ENCODE measurements at regions not wholly inside any gene's neighbourhood (a gene's known extent, or its start where the extent isn't known, plus 50 kb on each side); places are given as distances from the start of the nearest gene placed in this dataset.

GRCh38 chr5:98557916-98558315, 215.5 kb upstream of the RGMB start:
- DNase-seq (ENCODE audit: low spot score) (no peak), ATAC-seq (ENCODE audit: low FRiP score) (no peak)
- no peak for TF ChIP-seq CTCF (IDR thresholded peaks at IDR 0.05)

GRCh38 chr5:98563885-98564653, 209.4 kb upstream of the RGMB start:
- ATAC-seq (ENCODE audit: low FRiP score) (no peak), DNase-seq (ENCODE audit: low spot score) (no peak)
- no peak for TF ChIP-seq CTCF (IDR thresholded peaks at IDR 0.05)

GRCh38 chr5:98564836-98565235, 208.6 kb upstream of the RGMB start:
- no peak for TF ChIP-seq CTCF (IDR thresholded peaks at IDR 0.05)
- ATAC-seq (ENCODE audit: low FRiP score) (no peak), DNase-seq (ENCODE audit: low spot score) (no peak)

- no peak for ATAC-seq (ENCODE audit: low FRiP score)
- no peak for DNase-seq (ENCODE audit: low spot score)
- TF ChIP-seq CTCF (IDR thresholded peaks at IDR 0.05): no peak
Observed at GRCh38 chr5:98568336-98568735, 205.1 kb upstream of the RGMB start.

- ATAC-seq (ENCODE audit: low FRiP score) (no peak), DNase-seq (ENCODE audit: low spot score) (no peak)
- TF ChIP-seq CTCF (IDR thresholded peaks at IDR 0.05): no peak
Observed at GRCh38 chr5:98569288-98569687, 204.2 kb upstream of the RGMB start.

GRCh38 chr5:98570010-98570409, 203.5 kb upstream of the RGMB start:
- no peak for TF ChIP-seq CTCF (IDR thresholded peaks at IDR 0.05)
- no peak for ATAC-seq (ENCODE audit: low FRiP score)
- no peak for DNase-seq (ENCODE audit: low spot score)

- no peak for TF ChIP-seq CTCF (IDR thresholded peaks at IDR 0.05)
- ATAC-seq (ENCODE audit: low FRiP score): no peak
Observed at GRCh38 chr5:98570661-98571191, 202.7 kb upstream of the RGMB start.

More at GRCh38 chr5:98570661-98571191, 202.7 kb upstream of the RGMB start:
- no peak for DNase-seq (ENCODE audit: low spot score)
